A549 (cell line): ENCODE measurements at regions not wholly inside any gene's neighbourhood (a gene's known extent, or its start where the extent isn't known, plus 50 kb on each side); places are given as distances from the start of the nearest gene placed in this dataset.
"Not testable (repeated sequence)": the region's sequence is repeated elsewhere in the genome, so short reads cannot be mapped to it uniquely, and the experiment has no call there.

Experiments
- ATAC-seq, 2 experiments: fragments of 200-7000 bp in 1 of 2; fragments of >200 bp in 1 of 2; cut with Nextera tagmentation in 1 of 2; cut with Tn5 transposase in 1 of 2; 3 replicates each; pipeline versions ENCODE4 v1.8.0 to v1.9.1; 2018 to 2020; ENCODE audit warnings: mild to moderate bottlenecking in 1 of 2, moderate library complexity in 1 of 2
- CTCF ChIA-PET: fragments of 300-600 bp; sonication (Branson Sonifier 250); formaldehyde crosslinking; extraction: SDS; loops from one replicate; lab custom pipeline; 2021; ENCODE audit warnings: antibody characterized with exemption, inconsistent platforms; lab: Yijun Ruan, JAX
- POLR2A ChIA-PET: fragments of 350-600 bp; formaldehyde crosslinking; extraction: SDS; loops from one replicate; lab custom pipeline; 2021; ENCODE audit warnings: antibody characterized with exemption, inconsistent platforms; lab: Yijun Ruan, JAX
- DNase-seq, 2 experiments: peaks; one replicate each; pipeline versions ENCODE4 v3.0.0 to v3.0.0-alpha.2; 2011 to 2016; ENCODE audit warnings: low read depth in 1 of 2, low spot score in 1 of 2
- FAIRE-seq: peaks from 2 replicates; lab custom pipeline; 2011; peaks lifted over from hg19 to GRCh38; lab: Jason Lieb, UNC
- H3K27ac ChIP-seq, 2 experiments: fragments of >200 bp; sonication (Bioruptor Twin); formaldehyde crosslinking; 3 replicates each; pipeline ENCODE4 v1.5.1; 2016 to 2017
- H3K4me1 ChIP-seq: fragments of >200 bp; sonication (Bioruptor Twin); formaldehyde crosslinking; 3 replicates; pipeline ENCODE4 v1.6.1; 2016
- H3K4me2 ChIP-seq: fragments of >200 bp; sonication (Bioruptor Twin); formaldehyde crosslinking; 3 replicates; pipeline ENCODE4 v1.6.1; 2016
- H3K4me3 ChIP-seq: fragments of >200 bp; sonication (Bioruptor Twin); formaldehyde crosslinking; 3 replicates; pipeline ENCODE4 v1.5.1; 2016
- H3K9me3 ChIP-seq: fragments of >200 bp; sonication (Bioruptor Twin); formaldehyde crosslinking; 3 replicates; pipeline ENCODE4 v1.6.1; 2016
- BHLHE40 ChIP-seq: IDR thresholded peaks from 2 replicates; pipeline ENCODE4 v1.6.1; 2012; ENCODE audit warnings: low read depth, low read length, inconsistent platforms
- CHD4 ChIP-seq: fragments of 200-600 bp; sonication (generic); IDR thresholded peaks from 2 replicates; pipeline ENCODE4 v1.6.1; 2016; ENCODE audit warnings: antibody characterized with exemption, mild to moderate bottlenecking, borderline replicate concordance
- EP300 ChIP-seq, 2 experiments: fragments of >200 bp; sonication (Bioruptor Twin); formaldehyde crosslinking; IDR thresholded peaks; 2 replicates in 1 of 2; 3 replicates in 1 of 2; pipeline ENCODE4 v1.6.1; 2016 to 2017
- FOSB ChIP-seq: fragments of 250-450 bp; sonication (Bioruptor Pico); IDR thresholded peaks from 2 replicates; pipeline ENCODE4 v1.5.0; 2020; ENCODE audit warnings: mild to moderate bottlenecking, moderate library complexity
- FOSL2 ChIP-seq, 2 experiments: fragments of 450-650 bp in 1 of 2; fragments of >200 bp in 1 of 2; sonication (Bioruptor Twin) in 1 of 2; formaldehyde crosslinking; IDR thresholded peaks; 2 replicates each; pipeline versions ENCODE4 v1.5.0 to v1.6.1; 2016 to 2020; ENCODE audit warnings: mild to moderate bottlenecking in 1 of 2, moderate library complexity in 1 of 2
- HMGXB4 ChIP-seq: fragments of 250-450 bp; sonication (Bioruptor Pico); IDR thresholded peaks from 2 replicates; pipeline ENCODE4 v1.5.0; 2021; ENCODE audit warnings: mild to moderate bottlenecking, moderate library complexity, borderline replicate concordance
- KDM1A ChIP-seq: fragments of 200-600 bp; sonication (generic); IDR thresholded peaks from 2 replicates; pipeline ENCODE4 v1.6.1; 2016; ENCODE audit warnings: low read depth, mild to moderate bottlenecking
- KDM5A ChIP-seq: fragments of 200-600 bp; sonication (generic); IDR thresholded peaks from 2 replicates; pipeline ENCODE4 v1.6.1; 2016; ENCODE audit warnings: antibody characterized with exemption, mild to moderate bottlenecking
- MAZ ChIP-seq: fragments of 150-350 bp; IDR thresholded peaks from 2 replicates; pipeline ENCODE4 v1.6.1; 2014; ENCODE audit warnings: antibody characterized with exemption, low read depth, low read length, borderline replicate concordance
- NPAS2 ChIP-seq: fragments of 250-450 bp; sonication (Bioruptor Pico); IDR thresholded peaks from 2 replicates; pipeline ENCODE4 v1.8.0; 2022; ENCODE audit warnings: mild to moderate bottlenecking, moderate library complexity, borderline replicate concordance
- NR3C1 ChIP-seq: fragments of >200 bp; sonication (Bioruptor Twin); formaldehyde crosslinking; IDR thresholded peaks from 3 replicates; pipeline ENCODE4 v1.6.1; 2017
- POLR2A ChIP-seq: IDR thresholded peaks from 2 replicates; pipeline ENCODE4 v1.6.1; 2012; ENCODE audit warnings: mild to moderate bottlenecking, low read length
- RCOR1 ChIP-seq: fragments of 150-350 bp; IDR thresholded peaks from 2 replicates; pipeline ENCODE4 v1.6.1; 2014; ENCODE audit warnings: antibody characterized with exemption, low read length, low read depth
- RFX5 ChIP-seq: fragments of 450-650 bp; IDR thresholded peaks from 2 replicates; pipeline ENCODE4 v1.7.1; 2014; ENCODE audit warnings: antibody characterized with exemption, mild to moderate bottlenecking, moderate library complexity
- SMC3 ChIP-seq: fragments of >200 bp; sonication (Bioruptor Twin); formaldehyde crosslinking; IDR thresholded peaks from 3 replicates; pipeline ENCODE4 v1.6.1; 2018; ENCODE audit warnings: inconsistent platforms
- SREBF2 ChIP-seq: fragments of 450-650 bp; IDR thresholded peaks from 2 replicates; pipeline ENCODE4 v1.6.1; 2014; ENCODE audit warnings: mild to moderate bottlenecking, moderate library complexity
- ZC3H11A ChIP-seq: fragments of 450-650 bp; IDR thresholded peaks from 2 replicates; pipeline ENCODE4 v1.6.1; 2014; ENCODE audit warnings: antibody characterized with exemption, mild to moderate bottlenecking
- WGBS: methylation state at CpG from one replicate; pipeline ENCODE4 v1.1.6; 2017; ENCODE audit errors: missing lambda C conversion rate; 5-methylcytosine and 5-hydroxymethylcytosine counted together
- TF ChIP-seq, protein P1 (sequence below): IDR thresholded peaks from 2 replicates; pipeline ENCODE4 v1.6.1; 2012
- TF ChIP-seq, protein P2 (sequence below): fragments of 450-650 bp; IDR thresholded peaks from 2 replicates; pipeline ENCODE4 v1.6.1; 2014; ENCODE audit warnings: antibody characterized with exemption
- TF ChIP-seq, protein P3 (sequence below): fragments of >200 bp; sonication (Bioruptor Twin); formaldehyde crosslinking; IDR thresholded peaks from 3 replicates; pipeline ENCODE4 v1.5.1; 2016
- TF ChIP-seq, protein P4 (sequence below): fragments of 250-450 bp; sonication (Bioruptor Pico); IDR thresholded peaks from 2 replicates; pipeline ENCODE4 v1.5.0; 2020; ENCODE audit warnings: low read depth, mild to moderate bottlenecking, moderate library complexity

GRCh38 chr19:21608571-21608970 lies 103.2 kb downstream of the ZNF429 start:
- CTCF ChIA-PET = no interaction called here
- Histone ChIP-seq H3K4me2 (no peak overlapping the region), H3K4me3 (no peak overlapping the region), H3K4me1 (no peaks in the 10 kb centered on the region), H3K9me3 (no peaks in the 10 kb centered on the region), H3K27ac (no peak overlapping the region)
- DNase-seq (no peak), FAIRE-seq (no peak), ATAC-seq (no peak)
- TF ChIP-seq, protein P1, sequence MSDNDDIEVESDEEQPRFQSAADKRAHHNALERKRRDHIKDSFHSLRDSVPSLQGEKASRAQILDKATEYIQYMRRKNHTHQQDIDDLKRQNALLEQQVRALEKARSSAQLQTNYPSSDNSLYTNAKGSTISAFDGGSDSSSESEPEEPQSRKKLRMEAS = no peak
- TF ChIP-seq POLR2A (no peak), CHD4 (no peak), NR3C1 (no peak), NPAS2 (no peak), EP300 (IDR thresholded peaks at IDR 0.05) (no peak), SMC3 (no peak), KDM1A (no peak), FOSL2 (IDR thresholded peaks at IDR 0.05) (no peak), FOSL2 (CRISPR knock-in tag; IDR thresholded peaks at IDR 0.05) (no peak), MAZ (no peak), KDM5A (no peak), BHLHE40 (no peak), HMGXB4 (CRISPR knock-in tag) (no peak), FOSB (CRISPR knock-in tag) (no peak), RCOR1 (no peak)
- TF ChIP-seq, protein P2, sequence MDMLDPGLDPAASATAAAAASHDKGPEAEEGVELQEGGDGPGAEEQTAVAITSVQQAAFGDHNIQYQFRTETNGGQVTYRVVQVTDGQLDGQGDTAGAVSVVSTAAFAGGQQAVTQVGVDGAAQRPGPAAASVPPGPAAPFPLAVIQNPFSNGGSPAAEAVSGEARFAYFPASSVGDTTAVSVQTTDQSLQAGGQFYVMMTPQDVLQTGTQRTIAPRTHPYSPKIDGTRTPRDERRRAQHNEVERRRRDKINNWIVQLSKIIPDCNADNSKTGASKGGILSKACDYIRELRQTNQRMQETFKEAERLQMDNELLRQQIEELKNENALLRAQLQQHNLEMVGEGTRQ = no peak
- TF ChIP-seq, protein P3, sequence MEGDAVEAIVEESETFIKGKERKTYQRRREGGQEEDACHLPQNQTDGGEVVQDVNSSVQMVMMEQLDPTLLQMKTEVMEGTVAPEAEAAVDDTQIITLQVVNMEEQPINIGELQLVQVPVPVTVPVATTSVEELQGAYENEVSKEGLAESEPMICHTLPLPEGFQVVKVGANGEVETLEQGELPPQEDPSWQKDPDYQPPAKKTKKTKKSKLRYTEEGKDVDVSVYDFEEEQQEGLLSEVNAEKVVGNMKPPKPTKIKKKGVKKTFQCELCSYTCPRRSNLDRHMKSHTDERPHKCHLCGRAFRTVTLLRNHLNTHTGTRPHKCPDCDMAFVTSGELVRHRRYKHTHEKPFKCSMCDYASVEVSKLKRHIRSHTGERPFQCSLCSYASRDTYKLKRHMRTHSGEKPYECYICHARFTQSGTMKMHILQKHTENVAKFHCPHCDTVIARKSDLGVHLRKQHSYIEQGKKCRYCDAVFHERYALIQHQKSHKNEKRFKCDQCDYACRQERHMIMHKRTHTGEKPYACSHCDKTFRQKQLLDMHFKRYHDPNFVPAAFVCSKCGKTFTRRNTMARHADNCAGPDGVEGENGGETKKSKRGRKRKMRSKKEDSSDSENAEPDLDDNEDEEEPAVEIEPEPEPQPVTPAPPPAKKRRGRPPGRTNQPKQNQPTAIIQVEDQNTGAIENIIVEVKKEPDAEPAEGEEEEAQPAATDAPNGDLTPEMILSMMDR = no peak
- TF ChIP-seq, protein P4, sequence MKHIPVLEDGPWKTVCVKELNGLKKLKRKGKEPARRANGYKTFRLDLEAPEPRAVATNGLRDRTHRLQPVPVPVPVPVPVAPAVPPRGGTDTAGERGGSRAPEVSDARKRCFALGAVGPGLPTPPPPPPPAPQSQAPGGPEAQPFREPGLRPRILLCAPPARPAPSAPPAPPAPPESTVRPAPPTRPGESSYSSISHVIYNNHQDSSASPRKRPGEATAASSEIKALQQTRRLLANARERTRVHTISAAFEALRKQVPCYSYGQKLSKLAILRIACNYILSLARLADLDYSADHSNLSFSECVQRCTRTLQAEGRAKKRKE (CRISPR knock-in tag) = no peak
- POLR2A ChIA-PET = no interaction called here
- whole genome bisulfite sequencing = 0% methylated on average over 2 of the region's 2 CpGs

- CTCF ChIA-PET = no interaction called here
- POLR2A ChIA-PET = no interaction called here
- ATAC-seq (no peak), DNase-seq (no peak), FAIRE-seq (no peak)
- Histone ChIP-seq H3K4me3 (no peak overlapping the region), H3K4me1 (no peaks in the 10 kb centered on the region), H3K4me2 (no peak overlapping the region), H3K27ac (no peak overlapping the region), H3K9me3 (no peaks in the 10 kb centered on the region)
- TF ChIP-seq KDM1A (no peak), HMGXB4 (CRISPR knock-in tag) (no peak), SREBF2 (no peak), POLR2A (no peak), ZC3H11A (no peak), FOSB (CRISPR knock-in tag) (no peak), SMC3 (no peak), RFX5 (no peak)
- 7% methylated on average over 4 of the region's 4 CpGs for WGBS
Observed at GRCh38 chr19:21607449-21607848, 102.0 kb downstream of the ZNF429 start.

DNA sequence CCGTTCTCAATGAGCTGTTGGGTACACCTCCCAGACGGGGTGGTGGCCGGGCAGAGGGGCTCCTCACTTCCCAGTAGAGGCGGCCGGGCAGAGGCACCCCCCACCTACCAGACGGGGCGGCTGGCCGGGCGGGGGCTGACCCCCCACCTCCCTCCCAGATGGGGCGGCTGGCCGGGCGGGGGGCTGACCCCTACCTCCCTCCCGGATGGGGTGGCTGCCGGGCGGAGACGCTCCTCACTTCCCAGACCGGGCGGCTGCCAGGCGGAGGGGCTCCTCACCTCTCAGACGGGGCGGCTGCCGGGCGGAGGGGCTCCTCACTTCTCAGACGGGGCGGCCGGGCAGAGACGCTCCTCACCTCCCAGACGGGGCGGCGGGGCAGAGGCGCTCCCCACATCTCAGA lies 101.6 kb downstream of the ZNF429 start:
- FAIRE-seq, H3K4me3 ChIP-seq, POLR2A ChIA-PET, H3K4me2 ChIP-seq, H3K4me1 ChIP-seq, H3K27ac ChIP-seq, DNase-seq, H3K9me3 ChIP-seq, CTCF ChIA-PET, ATAC-seq: not testable (repeated sequence)
- no CpG with 5 or more reads among the region's 31 CpGs for WGBS

GRCh38 chr19:21606326-21606725 lies 100.9 kb downstream of the ZNF429 start:
- POLR2A ChIA-PET, H3K4me2 ChIP-seq, H3K4me3 ChIP-seq, FAIRE-seq, H3K27ac ChIP-seq, H3K9me3 ChIP-seq, H3K4me1 ChIP-seq, DNase-seq, ATAC-seq: not testable (repeated sequence)
- 0% methylated on average over 2 of the region's 5 CpGs for WGBS
- CTCF ChIA-PET = interaction anchor here (0.6 kb wide), 1 partner anchor 93 kb away, joined by 3 read pairs; no protein-coding TSS in a partner anchor
